SK-N-SH (cell line): ENCODE measurements at regions not wholly inside any gene's neighbourhood (a gene's known extent, or its start where the extent isn't known, plus 50 kb on each side); places are given as distances from the start of the nearest gene placed in this dataset.

Source experiments
- CTCF ChIA-PET: fragments of 300-600, 350-600 bp; formaldehyde crosslinking; extraction: SDS; loops from one replicate; lab custom pipeline; 2021; lab: Yijun Ruan, JAX
- POLR2A ChIA-PET: fragments of 350-600 bp; sonication (Branson Sonifier 250); formaldehyde crosslinking; extraction: SDS; loops from one replicate; lab custom pipeline; 2020; ENCODE audit warnings: antibody characterized with exemption, inconsistent platforms; lab: Yijun Ruan, JAX
- DNase-seq: peaks from one replicate; pipeline ENCODE4 v3.0.0; 2012
- H2AFZ ChIP-seq: fragments of 200-600 bp; sonication (generic); 2 replicates; pipeline ENCODE4 v1.8.1; 2016; ENCODE audit warnings: antibody characterized with exemption, mild to moderate bottlenecking, low read depth
- H3F3A ChIP-seq: fragments of 200-600 bp; sonication (generic); replicated peaks from 2 replicates; pipeline ENCODE3; 2016; ENCODE audit warnings: antibody characterized with exemption, mild to moderate bottlenecking; ENCODE audit not compliant: insufficient read depth
- H3K27ac ChIP-seq, 2 experiments: fragments of 200-500 bp in 1 of 2; fragments of 200-600 bp in 1 of 2; sonication (Bioruptor generic) in 1 of 2; sonication (generic), shearing (Covaris generic) in 1 of 2; 2 replicates each; pipeline versions ENCODE4 v1.5.1 to v1.6.1; 2014 to 2016; ENCODE audit warnings: low read depth in 2 of 2, inconsistent platforms in 1 of 2, low read length in 1 of 2, mild to moderate bottlenecking in 1 of 2, mixed read lengths in 1 of 2
- H3K27me3 ChIP-seq: fragments of 200-600 bp; sonication (generic), shearing (Covaris generic); 2 replicates; pipeline ENCODE4 v1.6.1; 2016; ENCODE audit warnings: mixed run types; ENCODE audit not compliant: insufficient read depth
- H3K36me3 ChIP-seq, 2 experiments: fragments of 200-500 bp in 1 of 2; fragments of 200-600 bp in 1 of 2; sonication (Bioruptor generic) in 1 of 2; sonication (generic) in 1 of 2; replicated peaks in 1 of 2; 2 replicates each; pipeline versions ENCODE3 to v1.5.1; 2014 to 2016; ENCODE audit warnings: low read length in 1 of 2, mild to moderate bottlenecking in 1 of 2; ENCODE audit not compliant: insufficient read depth in 2 of 2, control insufficient read depth in 1 of 2
- H3K4me1 ChIP-seq, 2 experiments: fragments of 200-500 bp in 1 of 2; fragments of 200-600 bp in 1 of 2; sonication (Bioruptor generic) in 1 of 2; sonication (generic), shearing (Covaris generic) in 1 of 2; 2 replicates each; pipeline versions ENCODE4 v1.5.1 to v1.6.1; 2014 to 2016; ENCODE audit warnings: low read depth in 1 of 2, low read length in 1 of 2, mixed run types in 1 of 2; ENCODE audit not compliant: insufficient read depth in 2 of 2, control insufficient read depth in 1 of 2
- H3K4me2 ChIP-seq: fragments of 200-600 bp; sonication (generic), shearing (Covaris generic); 2 replicates; pipeline ENCODE4 v1.6.1; 2017; ENCODE audit warnings: mixed run types
- H3K4me3 ChIP-seq, 2 experiments: fragments of 200-500 bp in 1 of 2; fragments of 200-600 bp in 1 of 2; sonication (Bioruptor generic) in 1 of 2; sonication (generic), shearing (Covaris generic) in 1 of 2; 2 replicates each; pipeline versions ENCODE4 v1.5.1 to v1.8.1; 2014 to 2016; ENCODE audit warnings: low read depth in 2 of 2, inconsistent platforms in 1 of 2, low read length in 1 of 2, mild to moderate bottlenecking in 1 of 2, mixed read lengths in 1 of 2, moderate library complexity in 1 of 2
- H3K79me2 ChIP-seq: fragments of 200-600 bp; sonication (generic); 2 replicates; pipeline ENCODE4 v1.8.1; 2017; ENCODE audit warnings: mild to moderate bottlenecking; ENCODE audit not compliant: insufficient read depth
- H3K9ac ChIP-seq: fragments of 200-600 bp; sonication (generic); 2 replicates; pipeline ENCODE4 v1.6.1; 2017; ENCODE audit warnings: mixed run types
- H3K9me2 ChIP-seq: fragments of 200-600 bp; sonication (generic); 2 replicates; pipeline ENCODE4 v1.6.1; 2017; ENCODE audit warnings: mixed run types
- H3K9me3 ChIP-seq: fragments of 200-600 bp; sonication (generic); 2 replicates; pipeline ENCODE4 v1.6.1; 2017; ENCODE audit warnings: mixed run types, mild to moderate bottlenecking, moderate library complexity
- H4K20me1 ChIP-seq: fragments of 200-600 bp; sonication (generic); 2 replicates; pipeline ENCODE4 v1.6.1; 2017; ENCODE audit warnings: mild to moderate bottlenecking, mixed run types; ENCODE audit not compliant: insufficient read depth
- CHD2 ChIP-seq: fragments of 150-350 bp; IDR thresholded peaks from 2 replicates; pipeline ENCODE4 v1.6.1; 2018; ENCODE audit warnings: low read length; ENCODE audit not compliant: partially characterized antibody
- EZH2phosphoT487 ChIP-seq: fragments of 200-600 bp; sonication (generic); IDR thresholded peaks from 2 replicates; pipeline ENCODE4 v1.6.1; 2017; ENCODE audit warnings: low read depth, mixed run types, mild to moderate bottlenecking, antibody characterized with exemption, moderate library complexity, borderline replicate concordance
- FOSL2 ChIP-seq: IDR thresholded peaks from 2 replicates; pipeline ENCODE4 v1.4.0; 2012; ENCODE audit warnings: low read depth, mild to moderate bottlenecking, moderate library complexity, borderline replicate concordance
- FOXJ3 ChIP-seq: sonication (generic); formaldehyde crosslinking; IDR thresholded peaks from 2 replicates; pipeline ENCODE4 v1.5.1; 2020; ENCODE audit warnings: mild to moderate bottlenecking, missing genetic modification reagents
- FOXM1 ChIP-seq: IDR thresholded peaks from 2 replicates; pipeline ENCODE4 v1.4.0; 2012; ENCODE audit warnings: low read depth, mild to moderate bottlenecking
- GABPA ChIP-seq: IDR thresholded peaks from 2 replicates; pipeline ENCODE4 v1.4.0; 2012; ENCODE audit warnings: low read depth, mild to moderate bottlenecking
- GATA2 ChIP-seq: sonication (generic); formaldehyde crosslinking; IDR thresholded peaks from 2 replicates; pipeline ENCODE4 v1.5.0; 2020; ENCODE audit warnings: mild to moderate bottlenecking, missing genetic modification reagents
- IRF3 ChIP-seq: fragments of 150-350 bp; IDR thresholded peaks from 2 replicates; pipeline ENCODE4 v1.6.1; 2016; ENCODE audit warnings: mild to moderate bottlenecking, low read depth, low read length
- MAX ChIP-seq: IDR thresholded peaks from 2 replicates; pipeline ENCODE4 v1.4.0; 2012; ENCODE audit warnings: low read depth
- MEF2A ChIP-seq: IDR thresholded peaks from 2 replicates; pipeline ENCODE4 v1.4.0; 2012; ENCODE audit warnings: low read depth, borderline replicate concordance
- NFIC ChIP-seq: IDR thresholded peaks from 2 replicates; pipeline ENCODE4 v1.4.0; 2012; ENCODE audit warnings: borderline replicate concordance
- PBX3 ChIP-seq: IDR thresholded peaks from 2 replicates; pipeline ENCODE4; 2012
- RAD21 ChIP-seq: IDR thresholded peaks from 2 replicates; pipeline ENCODE4 v1.6.1; 2012; ENCODE audit warnings: mild to moderate bottlenecking, low read length
- RCOR1 ChIP-seq: fragments of 150-350 bp; IDR thresholded peaks from 2 replicates; pipeline ENCODE4 v1.6.1; 2017; ENCODE audit warnings: antibody characterized with exemption, low read length
- REST ChIP-seq: IDR thresholded peaks from 2 replicates; pipeline ENCODE4 v1.6.1; 2012; ENCODE audit warnings: mild to moderate bottlenecking, low read depth, low read length, moderate library complexity
- RFX5 ChIP-seq: IDR thresholded peaks from 2 replicates; pipeline ENCODE4 v1.6.1; 2012; ENCODE audit warnings: mild to moderate bottlenecking, improper control_type of control experiment, low read length
- TAF1 ChIP-seq: IDR thresholded peaks from 2 replicates; pipeline ENCODE4 v1.6.1; 2012; ENCODE audit warnings: low read depth, mild to moderate bottlenecking, low read length, moderate library complexity, borderline replicate concordance
- TEAD4 ChIP-seq: IDR thresholded peaks from 2 replicates; pipeline ENCODE4 v1.4.0; 2012; ENCODE audit warnings: mild to moderate bottlenecking, borderline replicate concordance; ENCODE audit not compliant: insufficient read depth
- USF2 ChIP-seq: fragments of 150-350 bp; IDR thresholded peaks from 2 replicates; pipeline ENCODE4 v1.6.1; 2017; ENCODE audit warnings: antibody characterized with exemption, low read length, low read depth, borderline replicate concordance
- YY1 ChIP-seq: IDR thresholded peaks from 2 replicates; pipeline ENCODE4 v1.4.0; 2012; ENCODE audit warnings: low read depth, mild to moderate bottlenecking
- ZBTB33 ChIP-seq: IDR thresholded peaks from 2 replicates; pipeline ENCODE4 v1.4.0; 2012; ENCODE audit warnings: low read depth, borderline replicate concordance

GRCh38 chr2:4527416-4527815, 824.0 kb downstream of the DCDC2C start (continued):
- no peak for TF ChIP-seq REST
- no peak for TF ChIP-seq TEAD4
- no peak for TF ChIP-seq FOSL2

- H3F3A ChIP-seq = no peaks in the 10 kb centered on the region
- no peaks in the 10 kb centered on the region for H3K27me3 ChIP-seq
- H3K4me2 ChIP-seq = no peak overlapping the region
- CTCF ChIA-PET = no interaction called here
- no peaks in the 10 kb centered on the region for H3K4me1 ChIP-seq
- TF ChIP-seq FOXJ3 (no peak), TEAD4 (no peak), PBX3 (no peak), YY1 (no peak), RCOR1 (no peak), GABPA (no peak), RFX5 (no peak), RAD21 (no peak), CHD2 (no peak), FOSL2 (no peak), MAX (no peak), FOXM1 (no peak), GATA2 (CRISPR knock-in tag) (no peak), ZBTB33 (no peak), TAF1 (no peak), EZH2phosphoT487 (no peak), IRF3 (no peak), NFIC (no peak), USF2 (no peak), MEF2A (no peak)
- TF ChIP-seq, all 33 proteins: peak for 0
- Histone ChIP-seq H4K20me1 (no peaks in the 10 kb centered on the region), H3K27ac (no peak overlapping the region), H3K9me3 (0 out of 2 replicates have a peak, but pooled peaks cover 11% of the 10 kb centered on the region), H3K79me2 (no peaks in the 10 kb centered on the region), H3K36me3 (no peaks in the 10 kb centered on the region), H2AFZ (no peak overlapping the region), H3K4me3 (no peak overlapping the region), H3K9ac (no peak overlapping the region), H3K9me2 (no peaks in the 10 kb centered on the region)
- no peak for DNase-seq
- POLR2A ChIA-PET = no interaction called here
Measured at GRCh38 chr2:4528246-4528645, 824.9 kb downstream of the DCDC2C start.
